Activated CD8-positive, alpha-beta T cell treated with anti-CD3 and anti-CD28 coated beads, Interleukin-2, amount 10 ng/mL, durations not matched to agents 7 days and 5 days (primary cell): ENCODE measurements at regions not wholly inside any gene's neighbourhood (a gene's known extent, or its start where the extent isn't known, plus 50 kb on each side); places are given as distances from the start of the nearest gene placed in this dataset.
"Not testable (repeated sequence)": the region's sequence is repeated elsewhere in the genome, so short reads cannot be mapped to it uniquely, and the experiment has no call there.

ENCODE experiments used
- ATAC-seq: fragments of 150-1000 bp; cut with Tn5 transposase; one replicate; pipeline ENCODE4 v1.10.0; 2021; ENCODE audit warnings: moderate library complexity
- CTCF ChIA-PET: fragments of 350-600 bp; sonication (Branson Sonifier 250); formaldehyde crosslinking; loops from one replicate; lab custom pipeline; 2021; ENCODE audit warnings: antibody characterized with exemption; lab: Charles Lee
- POLR2A ChIA-PET: fragments of 350-600 bp; sonication (Branson Sonifier 250); formaldehyde crosslinking; loops from one replicate; lab custom pipeline; 2021; ENCODE audit warnings: antibody characterized with exemption; lab: Charles Lee
- DNase-seq: peaks from one replicate; pipeline ENCODE4 v3.0.0-alpha.2; 2020
- H3K27ac Mint-ChIP-seq: one replicate; pipeline ENCODE4 v1.8.0; 2021; ENCODE audit warnings: mild to moderate bottlenecking, mixed read lengths
- H3K27me3 Mint-ChIP-seq: one replicate; pipeline ENCODE4 v1.8.0; 2021; ENCODE audit warnings: low read depth, mixed read lengths
- H3K36me3 Mint-ChIP-seq: one replicate; pipeline ENCODE4 v1.8.0; 2021; ENCODE audit warnings: low read depth, mixed read lengths
- H3K4me1 Mint-ChIP-seq: one replicate; pipeline ENCODE4 v1.8.0; 2021; ENCODE audit warnings: low read depth, mixed read lengths
- H3K4me3 Mint-ChIP-seq: one replicate; pipeline ENCODE4 v1.8.0; 2021; ENCODE audit warnings: mild to moderate bottlenecking, mixed read lengths
- H3K9me3 Mint-ChIP-seq: one replicate; pipeline ENCODE4 v1.8.0; 2022; ENCODE audit warnings: mixed read lengths; ENCODE audit not compliant: insufficient read depth

DNA sequence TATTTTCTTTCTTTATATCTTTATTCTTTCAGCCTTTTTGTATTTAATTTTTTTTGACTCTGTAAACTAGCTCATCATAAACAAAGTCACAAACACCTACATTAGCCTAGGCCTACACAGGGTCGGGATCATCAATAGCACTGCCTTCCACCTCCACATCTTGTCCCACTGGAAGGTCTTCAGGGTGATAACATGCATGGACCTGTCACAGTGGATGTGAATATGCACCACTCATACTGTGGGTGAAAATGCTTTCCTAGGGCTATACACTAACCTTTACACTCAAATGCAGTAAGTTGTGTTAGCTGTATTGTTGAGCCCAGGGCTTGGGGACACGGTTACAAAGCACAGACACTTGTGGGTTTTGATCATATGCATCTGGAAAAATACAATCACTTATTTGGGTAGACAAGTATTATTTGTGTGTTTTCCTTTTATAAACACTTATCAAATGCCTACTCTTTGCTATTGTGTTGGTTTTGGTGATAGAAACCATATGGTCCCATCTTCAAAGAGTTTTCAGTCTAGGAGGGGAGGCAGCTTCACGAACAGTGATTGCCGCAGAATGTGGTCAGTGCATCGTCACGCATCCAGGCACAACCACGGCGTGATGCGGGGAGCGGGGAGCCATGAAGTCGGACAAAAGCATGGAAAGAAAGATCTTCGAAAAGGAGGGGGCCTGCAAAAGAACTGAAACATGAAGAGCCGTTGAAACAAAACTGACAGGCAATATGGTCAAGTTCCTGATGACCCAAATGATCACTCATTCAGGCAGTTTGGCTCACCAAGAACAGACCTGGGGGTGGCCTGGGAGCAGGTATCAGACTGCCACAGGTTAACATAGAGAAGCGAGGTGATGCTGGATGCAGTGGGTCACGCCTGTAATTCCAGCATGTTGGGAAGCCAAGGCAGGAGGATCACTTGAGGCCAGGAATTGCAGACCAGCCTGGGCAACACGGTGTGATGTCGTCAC is 751.4 kb upstream of the TPTE start:
- H3K36me3 Mint-ChIP-seq, CTCF ChIA-PET, H3K4me1 Mint-ChIP-seq, H3K4me3 Mint-ChIP-seq, POLR2A ChIA-PET, ATAC-seq, H3K27me3 Mint-ChIP-seq, DNase-seq, H3K27ac Mint-ChIP-seq: not testable (repeated sequence)
- peaks cover 13% of the 10 kb centered on the region for H3K9me3 Mint-ChIP-seq

DNA sequence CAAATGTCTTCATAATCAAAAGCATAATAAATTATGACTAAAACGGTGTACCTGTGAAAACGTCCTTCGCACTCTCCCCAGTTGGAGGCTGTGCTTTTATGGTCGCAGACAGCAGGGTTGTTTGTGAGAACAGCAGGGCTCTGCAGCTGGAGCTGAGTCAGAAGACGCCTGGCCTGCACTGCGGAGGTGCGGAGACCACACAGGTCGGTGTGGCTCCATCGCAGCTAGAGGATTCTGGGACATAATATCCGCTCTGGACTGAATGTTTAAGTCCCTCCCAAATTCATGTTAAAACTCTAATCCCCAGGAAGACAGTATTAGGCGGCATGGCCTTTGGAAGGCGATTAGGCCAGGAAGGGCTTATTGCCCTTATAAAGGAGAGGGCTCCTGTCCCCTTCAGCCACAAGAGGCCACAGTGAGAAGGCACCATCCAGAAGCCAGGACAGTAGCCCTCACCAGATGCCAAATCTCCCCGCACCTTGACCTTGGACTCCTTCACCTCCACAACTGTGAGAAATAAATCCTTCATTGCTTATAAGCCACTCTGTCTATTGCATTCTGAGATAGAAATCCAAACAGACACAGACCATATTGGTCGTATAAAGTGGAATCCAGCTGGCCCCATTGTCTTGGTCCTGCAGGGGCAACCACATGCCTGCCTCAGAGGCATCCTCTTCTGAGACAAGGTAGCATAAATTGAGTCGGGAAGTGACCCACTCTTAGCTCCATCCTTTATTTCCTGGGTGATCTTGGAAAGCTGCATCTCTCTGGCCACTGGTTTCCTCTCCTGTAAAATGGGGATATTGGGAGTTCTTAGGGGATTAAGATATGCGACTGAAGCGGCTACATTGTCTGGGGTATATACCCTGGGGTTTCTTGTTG is 749.7 kb upstream of the TPTE start:
- CTCF ChIA-PET, POLR2A ChIA-PET, H3K27me3 Mint-ChIP-seq, H3K4me1 Mint-ChIP-seq, H3K27ac Mint-ChIP-seq, H3K4me3 Mint-ChIP-seq, H3K36me3 Mint-ChIP-seq, DNase-seq, ATAC-seq: not testable (repeated sequence)
- peaks cover 25% of the 10 kb centered on the region for H3K9me3 Mint-ChIP-seq

DNA sequence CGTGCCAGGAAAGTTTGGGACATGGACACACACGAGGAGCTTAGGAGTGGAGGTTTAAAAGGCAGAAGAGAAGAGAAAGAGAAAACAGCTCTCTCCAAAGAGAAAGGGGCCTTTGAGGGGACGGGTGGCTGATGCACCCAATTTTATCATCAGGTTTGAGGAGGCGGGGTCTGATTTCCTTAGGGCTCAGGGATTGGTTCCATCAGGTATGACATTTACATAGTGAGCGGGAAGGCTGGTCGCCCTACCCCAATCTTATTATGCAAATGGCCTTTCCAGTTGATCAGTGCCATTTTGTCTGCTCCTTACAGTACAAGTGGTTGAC is 749.1 kb upstream of the TPTE start:
- ATAC-seq: no peak
- peaks cover 29% of the 10 kb centered on the region for H3K9me3 Mint-ChIP-seq
- CTCF ChIA-PET: no interaction called here
- POLR2A ChIA-PET: no interaction called here
- peaks cover 4% of the 10 kb centered on the region for H3K36me3 Mint-ChIP-seq
- H3K27ac Mint-ChIP-seq: no peak overlapping the region
- DNase-seq: no peak
- no peak overlapping the region for H3K4me3 Mint-ChIP-seq
- H3K4me1 Mint-ChIP-seq: no peaks in the 10 kb centered on the region
- H3K27me3 Mint-ChIP-seq: no peaks in the 10 kb centered on the region

DNA sequence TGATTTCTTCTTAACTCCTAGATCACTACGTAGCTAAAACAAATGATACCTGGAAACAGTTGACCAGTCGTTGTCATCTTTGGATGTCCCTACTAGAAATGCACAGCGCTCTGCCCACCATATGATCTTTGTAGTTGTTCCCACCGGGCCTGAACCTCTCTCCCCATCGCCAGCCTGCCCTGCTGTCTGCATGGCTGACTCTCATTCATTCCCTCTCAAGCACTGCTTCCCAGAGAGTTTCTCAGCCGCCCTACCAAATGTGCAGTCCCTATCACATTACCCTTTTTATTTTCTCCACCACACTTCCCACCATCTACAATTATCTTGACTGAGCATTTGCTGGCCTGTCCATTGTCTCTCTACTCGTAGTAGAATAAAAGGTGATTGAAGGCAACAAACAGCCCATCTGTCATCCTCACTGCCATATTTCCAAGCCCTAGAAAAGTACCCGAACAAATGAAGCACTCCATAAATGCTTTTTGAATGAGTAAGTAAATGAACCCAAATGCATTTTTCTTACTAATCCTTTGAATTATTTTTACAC is 748.4 kb upstream of the TPTE start:
- H3K4me1 Mint-ChIP-seq, H3K27ac Mint-ChIP-seq, H3K4me3 Mint-ChIP-seq, ATAC-seq, H3K27me3 Mint-ChIP-seq, POLR2A ChIA-PET, CTCF ChIA-PET, DNase-seq, H3K36me3 Mint-ChIP-seq: not testable (repeated sequence)
- H3K9me3 Mint-ChIP-seq: peaks cover 35% of the 10 kb centered on the region

DNA sequence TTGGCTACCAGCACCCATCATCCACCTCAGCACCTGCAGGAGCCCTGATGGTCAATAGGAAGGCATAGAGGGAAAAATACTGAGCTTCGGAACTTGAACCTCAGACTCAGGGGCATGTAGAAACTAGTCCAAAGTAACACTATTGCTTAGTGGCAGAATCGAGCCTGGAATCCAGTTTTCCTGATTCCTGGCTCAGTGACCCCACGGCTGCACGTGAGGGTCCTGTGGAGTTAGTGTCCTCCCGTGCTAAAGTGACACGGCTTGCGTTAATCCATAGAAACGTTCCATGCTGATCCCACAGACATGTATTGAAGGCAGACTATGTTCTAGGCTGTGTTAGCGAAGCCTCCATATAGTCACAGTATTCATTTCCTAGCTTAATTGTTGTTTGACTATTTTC is 747.0 kb upstream of the TPTE start:
- no peaks in the 10 kb centered on the region for H3K27me3 Mint-ChIP-seq
- H3K27ac Mint-ChIP-seq: no peak overlapping the region
- peaks cover 43% of the 10 kb centered on the region for H3K9me3 Mint-ChIP-seq
- no peaks in the 10 kb centered on the region for H3K4me1 Mint-ChIP-seq
- CTCF ChIA-PET: no interaction called here
- no peak overlapping the region for H3K4me3 Mint-ChIP-seq
- POLR2A ChIA-PET: no interaction called here
- ATAC-seq: no peak
- peaks cover 4% of the 10 kb centered on the region for H3K36me3 Mint-ChIP-seq
- no peak for DNase-seq

DNA sequence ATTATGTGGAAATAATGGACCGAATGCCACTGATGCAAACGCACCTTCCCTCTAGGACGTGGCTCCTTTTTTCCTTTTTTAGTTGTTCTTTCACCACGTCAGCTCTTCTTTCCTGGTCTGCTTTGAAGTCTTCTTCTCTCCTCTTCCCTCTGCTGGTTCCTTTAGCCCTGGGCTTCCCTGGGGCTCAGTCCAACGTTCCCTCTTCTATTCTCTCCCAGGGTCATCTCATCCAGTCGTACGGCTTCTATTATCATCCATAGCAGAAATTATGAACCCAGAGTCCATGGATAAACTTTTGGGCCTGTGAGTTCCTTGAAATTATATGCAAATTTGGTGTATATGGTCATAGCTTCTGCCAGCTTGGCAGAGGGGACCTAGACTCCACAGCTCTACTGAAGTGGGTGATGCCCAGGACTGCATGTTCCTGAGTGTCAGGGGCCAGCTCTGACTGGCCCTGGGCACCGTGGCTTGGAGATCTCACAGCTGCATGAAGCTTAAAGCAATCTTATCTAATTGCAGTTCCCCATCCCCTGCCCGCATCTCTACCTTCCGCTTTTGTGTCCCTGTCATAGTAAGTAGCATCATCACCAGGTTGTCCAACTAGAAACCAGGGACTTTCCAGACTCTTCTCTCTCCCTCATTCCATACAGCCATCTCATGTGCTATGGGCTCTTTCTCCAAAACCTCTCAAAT is 746.3 kb upstream of the TPTE start:
- H3K4me1 Mint-ChIP-seq, POLR2A ChIA-PET, H3K4me3 Mint-ChIP-seq, H3K27ac Mint-ChIP-seq, CTCF ChIA-PET, H3K27me3 Mint-ChIP-seq, H3K36me3 Mint-ChIP-seq, DNase-seq, ATAC-seq: not testable (repeated sequence)
- peaks cover 46% of the 10 kb centered on the region for H3K9me3 Mint-ChIP-seq

DNA sequence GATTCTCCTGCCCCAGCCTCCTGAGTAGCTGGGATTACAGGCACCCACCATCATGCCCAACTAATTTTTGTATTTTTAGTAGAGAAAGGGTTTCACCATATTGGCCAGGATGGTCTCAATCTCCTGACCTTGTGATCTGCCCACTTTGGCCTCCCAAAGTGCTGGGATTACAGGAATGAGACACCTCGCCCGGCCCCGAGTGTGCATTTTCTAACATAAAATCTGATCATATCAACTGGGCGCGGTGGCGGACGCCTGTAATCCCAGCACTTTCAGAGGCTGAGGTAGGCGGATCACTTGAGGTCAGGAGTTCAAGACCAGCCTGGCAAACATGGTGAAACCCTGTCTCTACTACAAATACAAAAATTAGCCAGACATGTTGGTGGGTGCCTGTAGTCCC is 745.5 kb upstream of the TPTE start:
- H3K36me3 Mint-ChIP-seq, H3K27ac Mint-ChIP-seq, H3K4me3 Mint-ChIP-seq, CTCF ChIA-PET, POLR2A ChIA-PET, ATAC-seq, H3K27me3 Mint-ChIP-seq, H3K4me1 Mint-ChIP-seq, DNase-seq: not testable (repeated sequence)
- H3K9me3 Mint-ChIP-seq: peaks cover 53% of the 10 kb centered on the region

DNA sequence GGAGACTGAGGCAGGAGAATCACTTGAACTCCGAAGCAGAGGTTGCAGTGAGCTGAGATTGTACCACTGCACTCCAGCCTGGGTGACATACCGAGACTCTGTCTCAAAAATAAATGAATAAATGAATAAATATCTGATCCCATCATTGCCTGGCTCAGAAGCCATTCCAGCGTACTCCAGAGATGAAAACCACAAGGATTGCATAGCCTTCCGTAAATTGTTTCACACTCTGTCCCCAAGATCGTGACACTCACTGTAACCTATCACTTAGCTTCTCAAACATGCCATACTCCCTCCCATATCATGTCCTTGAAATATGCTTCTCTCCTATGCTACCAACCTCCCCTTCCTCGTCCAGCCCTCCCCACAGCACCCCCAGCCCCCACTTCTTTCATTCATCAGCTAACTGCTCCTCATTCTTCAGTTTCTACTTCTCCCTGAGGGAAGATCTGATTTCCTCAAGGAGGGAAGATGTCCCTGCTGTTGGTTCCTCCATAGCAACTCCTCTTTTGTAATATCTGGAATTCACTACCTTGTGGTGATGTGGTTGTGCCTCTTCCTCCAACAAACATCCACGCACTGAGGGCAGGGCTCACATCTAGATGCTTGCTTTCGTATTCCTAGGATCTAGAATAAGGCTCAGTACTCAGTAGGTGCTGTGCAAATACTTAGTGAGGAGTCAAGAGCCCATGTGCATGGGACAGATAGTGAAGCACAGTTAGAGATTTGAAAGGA is 744.9 kb upstream of the TPTE start:
- H3K9me3 Mint-ChIP-seq: peaks cover 59% of the 10 kb centered on the region
- DNase-seq, POLR2A ChIA-PET, H3K27me3 Mint-ChIP-seq, ATAC-seq, H3K4me1 Mint-ChIP-seq, H3K4me3 Mint-ChIP-seq, H3K36me3 Mint-ChIP-seq, H3K27ac Mint-ChIP-seq, CTCF ChIA-PET: not testable (repeated sequence)

DNA sequence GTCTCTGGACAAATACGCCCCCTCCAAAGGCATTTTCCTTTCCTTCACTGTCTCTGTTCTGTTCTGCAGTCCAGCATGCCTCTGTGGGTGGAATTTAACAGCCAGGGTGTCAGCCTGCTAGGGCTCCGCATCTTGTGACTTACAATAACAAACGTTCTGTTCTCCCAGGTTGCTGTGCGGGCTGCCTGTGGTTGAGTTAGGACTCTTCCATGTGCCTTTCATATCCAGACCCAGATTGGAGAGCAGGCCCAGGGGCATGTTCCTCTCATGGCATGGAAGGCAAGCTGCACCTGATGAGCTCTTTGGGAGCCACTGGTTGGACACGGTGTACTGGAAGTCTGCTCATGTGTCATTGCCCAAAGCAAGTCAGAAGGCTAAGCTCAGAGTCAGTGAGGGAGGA is 742.8 kb upstream of the TPTE start:
- H3K27me3 Mint-ChIP-seq, ATAC-seq, CTCF ChIA-PET, POLR2A ChIA-PET, H3K4me1 Mint-ChIP-seq, DNase-seq, H3K4me3 Mint-ChIP-seq, H3K36me3 Mint-ChIP-seq, H3K27ac Mint-ChIP-seq: not testable (repeated sequence)
- peaks cover 75% of the 10 kb centered on the region for H3K9me3 Mint-ChIP-seq

DNA sequence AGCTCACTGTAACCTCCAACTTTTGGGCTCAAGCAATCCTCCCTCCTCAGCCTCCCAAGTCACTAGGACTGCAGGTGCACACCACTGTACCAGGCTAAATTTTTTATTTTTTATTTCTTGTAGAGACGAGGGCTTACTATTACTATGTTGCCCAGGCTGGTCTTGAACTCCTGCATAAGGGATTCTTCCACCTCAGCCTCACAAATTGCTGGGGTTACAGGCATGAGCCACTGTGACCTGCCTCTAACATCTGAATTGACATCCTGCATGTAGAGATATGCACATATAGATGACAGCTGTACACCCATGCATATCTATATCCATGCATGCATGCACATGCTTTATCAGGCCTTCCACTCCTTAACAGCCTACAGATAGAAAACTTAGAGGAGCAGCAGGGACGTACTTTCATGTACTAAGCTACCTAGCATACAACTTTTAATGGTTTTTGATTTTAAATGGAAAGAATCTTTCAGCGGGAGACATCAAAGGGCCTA is 740.9 kb upstream of the TPTE start:
- POLR2A ChIA-PET: no interaction called here
- no peaks in the 10 kb centered on the region for H3K27me3 Mint-ChIP-seq
- no peak overlapping the region for H3K4me3 Mint-ChIP-seq
- H3K9me3 Mint-ChIP-seq: peaks cover 68% of the 10 kb centered on the region
- no peak for ATAC-seq
- H3K27ac Mint-ChIP-seq: no peak overlapping the region
- no peaks in the 10 kb centered on the region for H3K36me3 Mint-ChIP-seq
- DNase-seq: no peak
- no peaks in the 10 kb centered on the region for H3K4me1 Mint-ChIP-seq
- CTCF ChIA-PET: no interaction called here

DNA sequence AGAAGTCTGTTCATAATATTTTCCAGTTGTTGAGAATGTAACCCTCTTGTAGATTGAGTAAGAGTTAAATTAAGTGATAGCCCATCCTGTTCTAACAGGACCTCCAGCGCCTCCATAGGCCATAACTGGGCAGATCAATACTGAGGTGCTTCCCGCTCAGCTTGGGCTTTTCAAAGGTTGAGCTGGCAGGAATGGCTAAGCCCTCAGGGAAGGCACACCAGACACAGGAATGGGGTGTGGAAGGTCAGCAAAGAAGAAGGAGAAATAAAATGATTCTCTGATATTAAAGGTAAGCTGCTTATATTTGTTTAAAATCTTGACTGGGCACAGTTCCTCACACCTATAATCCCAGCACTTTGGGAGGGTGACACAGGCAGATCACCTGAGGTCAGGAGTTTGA is 737.8 kb upstream of the TPTE start:
- H3K4me1 Mint-ChIP-seq, H3K27ac Mint-ChIP-seq, DNase-seq, POLR2A ChIA-PET, ATAC-seq, H3K36me3 Mint-ChIP-seq, H3K27me3 Mint-ChIP-seq, CTCF ChIA-PET, H3K4me3 Mint-ChIP-seq: not testable (repeated sequence)
- peaks cover 68% of the 10 kb centered on the region for H3K9me3 Mint-ChIP-seq
